CD4-positive, alpha-beta T cell treated with Interleukin-15 for 4 hours (primary cell): ENCODE measurements at regions not wholly inside any gene's neighbourhood (a gene's known extent, or its start where the extent isn't known, plus 50 kb on each side); places are given as distances from the start of the nearest gene placed in this dataset.
"Not testable (repeated sequence)": the region's sequence is repeated elsewhere in the genome, so short reads cannot be mapped to it uniquely, and the experiment has no call there.

Source experiments
- DNase-seq: peaks from one replicate; pipeline ENCODE4 v3.0.0-alpha.2; 2020; ENCODE audit warnings: low spot score

GRCh38 chr5:74403771-74404170 is 236.8 kb downstream of the ENC1 start:
- no peak for DNase-seq

DNA sequence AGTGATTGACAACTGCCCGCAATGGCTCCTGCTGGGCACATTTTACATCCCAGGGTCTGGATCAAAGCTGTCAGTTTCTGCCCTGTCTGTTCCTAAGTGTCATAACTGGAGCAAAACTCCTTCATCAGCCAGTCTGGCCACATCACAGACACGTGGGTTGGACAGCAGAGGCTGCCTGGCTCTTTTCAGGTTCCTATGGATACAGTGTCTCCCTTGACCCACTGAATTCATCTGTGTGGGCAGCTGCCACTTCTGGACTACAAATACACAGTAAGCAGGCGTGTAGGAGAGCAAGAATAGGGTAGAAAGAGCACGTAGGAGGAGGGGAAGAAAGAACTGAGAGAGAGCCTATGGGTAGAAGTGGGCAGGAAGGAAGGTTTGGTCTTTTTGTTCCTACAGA is 238.0 kb downstream of the ENC1 start:
- DNase-seq = no peak

DNA sequence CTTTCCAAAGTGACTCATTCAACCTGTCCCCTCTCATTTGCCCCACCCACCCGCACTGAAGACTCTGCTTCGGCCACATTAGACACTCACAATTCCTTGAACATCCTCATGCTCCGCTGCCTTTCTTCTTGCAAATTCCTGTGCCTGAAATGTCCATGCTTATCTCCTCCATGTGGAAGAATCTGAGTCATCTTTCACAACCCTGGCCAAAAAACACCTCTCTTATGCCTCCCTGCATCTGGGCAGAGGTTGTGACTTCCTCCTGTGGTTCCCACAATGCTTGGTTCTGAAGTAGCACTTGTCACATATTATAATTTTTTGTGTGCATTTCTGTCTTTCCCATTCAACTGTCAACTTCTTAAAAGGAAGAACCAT is 238.6 kb downstream of the ENC1 start:
- DNase-seq = no peak

GRCh38 chr5:74401281-74401945 is 239.1 kb downstream of the ENC1 start:
- DNase-seq = no peak

DNA sequence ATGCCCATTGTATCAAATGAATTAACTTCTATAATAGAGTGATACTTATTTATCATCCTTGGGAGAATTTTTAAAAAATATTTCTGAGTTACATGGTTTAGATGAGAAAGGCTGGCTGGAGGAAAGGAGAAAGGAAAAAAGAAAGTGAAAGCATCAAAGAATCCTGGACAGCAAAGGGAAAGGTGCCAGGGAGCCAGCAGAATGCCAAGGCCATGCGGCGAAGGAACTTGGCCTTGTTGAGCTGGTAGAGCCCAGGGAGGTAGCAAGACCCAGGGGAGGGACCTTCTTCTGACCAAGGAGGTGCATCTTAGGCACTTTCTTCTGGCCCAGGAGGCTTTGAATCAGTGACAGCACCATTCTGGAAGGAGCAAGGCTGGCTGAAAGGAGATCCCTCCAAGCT is 240.5 kb downstream of the ENC1 start:
- DNase-seq = no peak

- no peak for DNase-seq
Measured at GRCh38 chr5:74396913-74397622, 243.5 kb downstream of the ENC1 start.

DNA sequence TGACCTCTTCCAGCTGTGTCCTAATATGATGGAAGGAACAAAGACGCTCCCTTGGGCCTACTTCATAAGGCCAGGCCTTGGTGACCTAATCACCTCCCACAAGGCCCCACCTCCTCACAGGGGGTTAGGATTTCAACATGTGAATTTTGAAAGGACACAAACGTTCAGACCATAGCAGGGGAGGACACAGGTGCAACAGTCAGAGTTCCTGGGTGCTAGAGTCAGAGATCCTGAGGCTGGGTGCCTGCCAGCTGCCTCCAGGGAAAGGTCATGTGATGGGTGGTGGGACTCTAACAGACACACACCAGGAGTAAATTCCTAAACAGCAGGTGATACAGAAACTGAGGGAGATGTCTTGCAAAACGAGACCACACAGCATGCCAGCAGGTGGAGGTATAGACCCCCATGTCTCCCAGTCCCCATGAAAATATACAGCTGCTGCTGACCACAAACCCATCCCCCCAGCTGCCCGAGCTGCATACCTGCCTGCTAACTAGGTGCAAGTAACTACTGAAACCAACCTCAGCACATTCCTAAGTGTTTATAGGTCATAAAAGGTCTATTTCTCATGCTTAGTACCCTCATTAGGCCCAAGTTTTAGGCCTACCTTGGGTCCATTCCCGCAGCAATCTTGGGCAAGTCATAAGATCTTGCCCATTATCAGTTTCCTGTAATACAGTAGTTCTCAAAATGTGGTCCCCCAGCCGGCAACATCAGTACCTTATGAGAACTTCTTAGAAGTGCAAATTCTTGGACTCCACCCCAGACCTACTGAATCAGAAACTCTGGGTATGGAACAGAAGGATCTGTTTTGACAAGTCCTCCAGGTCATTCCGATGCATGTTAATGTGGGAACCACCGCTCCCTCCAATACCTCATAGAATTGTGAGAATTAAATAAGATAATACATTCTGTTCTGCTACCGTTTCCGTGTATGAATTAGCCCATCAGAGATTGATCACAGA is 245.3 kb downstream of the ENC1 start:
- no peak for DNase-seq

- DNase-seq = no peak
Measured at GRCh38 chr5:74394528-74394915, 246.0 kb downstream of the ENC1 start.

DNA sequence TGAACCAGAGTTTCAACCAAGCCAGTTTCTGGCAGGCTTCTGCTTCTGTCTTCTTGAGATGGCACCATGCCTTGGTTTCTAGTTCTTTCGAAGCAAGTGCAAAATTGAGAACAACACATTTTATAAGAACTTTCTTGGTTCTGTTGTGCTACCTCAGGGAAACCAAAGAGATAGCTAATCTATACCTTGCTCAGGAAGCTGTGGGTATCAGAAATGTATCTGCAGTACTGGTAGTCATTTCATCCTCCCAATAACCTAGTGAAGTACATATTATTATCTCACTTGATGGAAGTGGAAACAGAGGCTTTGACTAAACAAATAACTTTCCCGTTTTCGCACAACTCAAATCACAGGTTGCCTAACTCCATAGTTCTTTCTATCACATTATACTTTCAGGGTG is 246.6 kb downstream of the ENC1 start:
- no peak for DNase-seq

DNA sequence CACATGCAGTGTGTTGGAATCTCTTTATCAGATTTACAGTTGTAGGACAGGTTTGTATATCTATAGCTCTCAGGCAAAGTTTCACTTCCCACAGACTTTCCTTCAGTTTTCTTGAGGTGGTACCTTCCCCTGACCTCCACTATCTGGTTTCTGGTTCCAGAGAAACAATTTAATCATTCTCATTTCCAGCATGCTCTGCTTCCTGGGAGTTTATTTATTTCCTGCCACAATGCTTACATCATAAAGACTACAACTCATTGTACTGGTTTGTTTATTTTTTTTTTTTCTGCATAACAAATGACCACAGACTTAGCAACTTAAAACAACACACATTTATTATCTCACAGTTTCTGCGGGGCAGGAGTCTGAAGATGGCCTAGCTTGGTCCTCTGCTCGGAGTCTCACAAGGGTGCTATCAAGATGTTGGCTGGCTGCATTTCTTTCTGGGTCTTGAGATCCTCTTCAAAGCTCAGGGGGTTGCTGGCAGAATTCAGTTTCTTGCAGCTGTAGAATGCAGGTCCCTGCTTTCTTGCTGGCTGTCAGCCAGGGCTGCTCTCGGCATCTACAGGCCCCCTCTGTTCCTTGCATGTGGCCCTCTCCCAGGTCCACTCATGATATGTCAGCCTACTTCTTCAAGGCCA is 247.7 kb downstream of the ENC1 start:
- DNase-seq = no peak

- no peak for DNase-seq
Measured at GRCh38 chr5:74391410-74391809, 249.1 kb downstream of the ENC1 start.

GRCh38 chr5:74390822-74391221 is 249.7 kb downstream of the ENC1 start:
- no peak for DNase-seq

DNA sequence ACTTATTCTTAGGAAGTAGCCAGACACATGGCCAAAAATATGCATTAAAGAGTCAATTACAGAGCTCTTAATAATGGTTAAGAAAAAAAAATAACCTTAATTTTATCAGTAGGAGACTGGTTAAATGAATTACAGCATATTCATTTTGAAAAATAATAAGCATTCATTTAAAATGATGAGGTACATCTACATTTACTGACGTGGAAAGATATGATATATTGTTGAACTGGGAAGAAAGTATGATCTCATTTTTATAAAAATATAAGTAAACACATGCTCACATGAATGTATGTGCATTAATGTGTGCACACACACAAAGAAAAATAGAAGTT is 250.3 kb downstream of the ENC1 start:
- DNase-seq = no peak

GRCh38 chr5:74389531-74390305 is 250.8 kb downstream of the ENC1 start:
- no peak for DNase-seq

GRCh38 chr5:74388411-74388810 is 252.1 kb downstream of the ENC1 start:
- DNase-seq = not testable (repeated sequence)

DNA sequence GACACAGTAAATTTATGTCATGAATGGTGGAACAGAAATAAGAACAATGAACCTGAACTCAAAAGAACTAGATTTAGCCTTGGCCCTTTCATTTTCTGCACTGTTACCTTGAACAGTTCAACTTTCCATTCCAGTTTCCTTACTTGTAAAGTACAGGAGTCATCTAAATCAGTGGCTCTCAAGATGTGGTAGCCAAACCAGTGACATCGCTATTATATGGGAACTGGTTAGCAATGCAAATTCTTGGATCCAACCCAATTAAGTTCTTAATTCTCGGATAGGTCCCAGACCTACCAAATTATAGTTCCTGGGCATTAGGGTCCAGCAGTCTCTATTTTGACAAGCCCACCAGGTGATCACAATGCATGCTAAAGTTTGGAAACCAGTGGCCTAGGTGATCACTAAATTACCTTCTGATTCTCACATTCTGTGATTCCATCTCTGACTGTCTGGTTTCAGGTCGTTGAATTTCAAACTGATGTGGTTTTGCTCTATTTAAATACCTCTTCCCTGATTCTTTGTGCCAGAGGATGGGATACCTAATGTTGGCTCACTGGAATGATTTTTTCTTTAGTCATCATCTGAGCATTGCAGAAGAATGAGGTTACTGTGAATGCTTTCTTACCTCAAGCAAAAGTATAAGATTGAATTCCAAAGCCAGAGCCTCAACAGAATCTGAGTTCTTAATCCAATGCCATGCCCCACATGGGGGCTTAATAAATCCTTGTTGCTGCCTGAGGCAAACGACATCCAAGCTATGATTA is 253.8 kb downstream of the ENC1 start:
- no peak for DNase-seq

DNA sequence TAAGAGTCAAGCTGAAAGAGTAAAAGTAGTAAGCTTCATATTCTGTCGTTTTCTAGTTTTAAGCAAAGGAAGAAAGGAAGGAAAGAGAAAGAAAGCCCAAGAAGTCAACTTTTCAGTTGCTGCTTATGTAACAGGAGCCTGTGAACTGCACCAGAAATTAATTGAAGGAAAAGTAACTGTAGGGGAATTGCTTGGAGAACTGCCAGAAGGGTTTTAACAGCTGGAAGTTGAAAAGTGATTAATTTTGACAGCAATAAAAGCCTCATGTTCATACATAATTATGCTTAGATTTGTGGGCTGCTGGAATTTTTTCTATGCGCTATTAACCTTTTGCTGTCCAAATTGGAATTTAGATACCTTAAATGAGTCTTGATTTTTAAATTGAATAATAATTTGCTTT is 255.7 kb downstream of the ENC1 start:
- DNase-seq = no peak

GRCh38 chr5:74382987-74383593 is 257.4 kb downstream of the ENC1 start:
- DNase-seq = no peak

DNA sequence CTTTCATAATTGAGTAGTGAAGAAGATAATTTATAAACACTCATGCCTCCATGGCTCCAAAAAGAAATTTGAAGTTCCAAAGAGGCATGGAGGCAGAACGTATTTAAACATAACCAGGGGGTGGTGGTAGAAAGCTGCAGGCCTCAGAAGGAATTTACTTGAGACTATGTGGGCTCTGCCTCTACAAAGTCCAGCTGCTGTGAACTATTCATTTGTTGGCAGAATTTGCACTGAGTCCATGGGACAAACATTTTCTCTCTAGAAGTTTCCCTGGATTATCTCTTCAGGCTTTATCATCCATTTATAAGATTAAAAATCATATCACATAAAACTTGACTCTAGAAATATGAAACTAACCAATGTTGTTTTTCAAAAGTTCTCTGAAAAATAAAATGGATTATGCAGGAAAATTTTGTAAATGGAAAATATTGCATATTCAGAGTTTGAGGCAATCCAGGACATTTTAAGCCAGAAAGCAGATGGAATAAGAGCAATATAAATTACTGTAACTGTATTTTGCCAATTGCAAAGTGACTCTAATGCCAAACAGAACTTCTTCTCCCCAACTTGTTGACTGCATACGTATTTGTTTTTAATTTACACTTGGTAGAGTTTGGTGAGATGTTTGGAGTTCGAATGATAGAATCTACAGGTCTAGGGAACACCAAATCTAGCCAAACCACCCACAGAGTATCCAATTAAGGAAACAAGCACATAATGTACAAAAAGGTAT is 258.2 kb downstream of the ENC1 start:
- no peak for DNase-seq

DNA sequence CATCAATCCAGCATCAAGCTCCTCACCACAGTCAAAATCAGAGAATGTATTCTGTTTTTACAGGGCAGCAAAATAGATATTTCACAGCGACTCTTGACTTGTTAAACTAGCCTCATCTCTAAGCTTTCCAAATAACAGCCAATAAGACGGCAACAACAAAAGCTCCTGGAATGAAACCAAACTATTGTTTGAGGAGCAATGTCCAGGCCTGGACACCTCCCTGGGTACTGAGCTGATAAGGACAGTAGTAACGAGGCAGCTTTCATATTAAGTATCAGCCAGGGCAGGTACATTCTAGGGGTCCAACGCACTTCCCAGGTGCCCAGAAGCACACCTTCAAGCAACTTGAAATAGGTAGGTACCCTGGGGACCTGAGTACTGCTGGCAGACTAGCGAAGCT is 260.3 kb downstream of the ENC1 start:
- no peak for DNase-seq
